ENCODE measurements at regions not wholly inside any gene's neighbourhood (a gene's known extent, or its start where the extent isn't known, plus 50 kb on each side); places are given as distances from the start of the nearest gene placed in this dataset.

- DNase-seq, result no peak
Observed at GRCh38 chr2:177154809-177155208, 57.8 kb upstream of the HNRNPA3 start.

- DNase-seq, result no peak
Observed at GRCh38 chr2:177155631-177156030, 57.0 kb upstream of the HNRNPA3 start.

GRCh38 chr2:177161741-177162460 lies 50.7 kb upstream of the HNRNPA3 start:
- DNase-seq, result no peak
